IMR-90 (cell line): ENCODE measurements at regions not wholly inside any gene's neighbourhood (a gene's known extent, or its start where the extent isn't known, plus 50 kb on each side); places are given as distances from the start of the nearest gene placed in this dataset.

Source experiments
- ATAC-seq: fragments of 200-7000 bp; cut with Tn5 transposase; 2 replicates; pipeline ENCODE4 v1.9.1; 2020; ENCODE audit warnings: low read depth, mild to moderate bottlenecking, moderate library complexity
- BruUV-seq: library from RNA; stranded (reverse); fragments of 400-500 nt; replicated peaks from 2 replicates; lab custom pipeline; 2021; lab: Mats Ljungman, UMichigan
- CTCF ChIA-PET: fragments of 300-600 bp; formaldehyde crosslinking; extraction: SDS; loops from one replicate; lab custom pipeline; 2021; ENCODE audit warnings: antibody characterized with exemption; lab: Yijun Ruan, JAX
- POLR2A ChIA-PET: fragments of 300-600 bp; sonication (Branson Sonifier 250); formaldehyde crosslinking; loops from one replicate; lab custom pipeline; 2022; ENCODE audit warnings: antibody characterized with exemption; ENCODE audit not compliant: unreplicated experiment; lab: Charles Lee
- DNase-seq: peaks from one replicate; pipeline ENCODE4 v3.0.0; 2013
- H2AFZ ChIP-seq: replicated peaks from 2 replicates; pipeline ENCODE3; 2013; ENCODE audit warnings: low read length, mild to moderate bottlenecking; ENCODE audit not compliant: poor library complexity
- H2AK5ac ChIP-seq: 2 replicates; pipeline ENCODE4 v1.6.1; 2013; ENCODE audit warnings: low read depth, low read length, inconsistent platforms
- H2AK9ac ChIP-seq: replicated peaks from 2 replicates; pipeline ENCODE3; 2013; ENCODE audit warnings: mild to moderate bottlenecking, low read depth, low read length, moderate library complexity; ENCODE audit not compliant: poor library complexity
- H2BK120ac ChIP-seq: 2 replicates; pipeline ENCODE4 v1.6.1; 2013; ENCODE audit warnings: low read depth, low read length, inconsistent platforms
- H2BK15ac ChIP-seq: 3 replicates; pipeline ENCODE4 v1.6.1; 2013; ENCODE audit warnings: low read depth, low read length, inconsistent platforms
- H2BK20ac ChIP-seq: 2 replicates; pipeline ENCODE4 v1.6.1; 2013; ENCODE audit warnings: low read depth, mild to moderate bottlenecking, inconsistent platforms, low read length, moderate library complexity
- H2BK5ac ChIP-seq: 2 replicates; pipeline ENCODE4 v1.6.1; 2013; ENCODE audit warnings: mild to moderate bottlenecking, low read depth, low read length, inconsistent platforms; ENCODE audit not compliant: poor library complexity, severe bottlenecking
- H3K14ac ChIP-seq: replicated peaks from 2 replicates; pipeline ENCODE4 v1.6.1; 2013; ENCODE audit warnings: low read depth, low read length, inconsistent platforms
- H3K18ac ChIP-seq: 2 replicates; pipeline ENCODE4 v1.6.1; 2013; ENCODE audit warnings: low read depth, low read length, control low read depth
- H3K23ac ChIP-seq: 2 replicates; pipeline ENCODE4 v1.6.1; 2013; ENCODE audit warnings: low read depth, low read length, inconsistent platforms
- H3K27ac ChIP-seq: 2 replicates; pipeline ENCODE4 v1.5.1; 2013; ENCODE audit warnings: mild to moderate bottlenecking, control low read depth, low read length; ENCODE audit not compliant: insufficient read depth
- H3K27me3 ChIP-seq: 2 replicates; pipeline ENCODE4 v1.6.1; 2013; ENCODE audit warnings: low read length; ENCODE audit not compliant: control insufficient read depth, insufficient read depth
- H3K36me3 ChIP-seq: 2 replicates; pipeline ENCODE4 v1.6.1; 2013; ENCODE audit warnings: low read length, mixed read lengths; ENCODE audit not compliant: control insufficient read depth, insufficient read depth
- H3K4ac ChIP-seq: 2 replicates; pipeline ENCODE4 v1.6.1; 2013; ENCODE audit warnings: low read depth, low read length, inconsistent platforms
- H3K4me1 ChIP-seq: 2 replicates; pipeline ENCODE4 v1.6.1; 2013; ENCODE audit warnings: low read length, mixed read lengths; ENCODE audit not compliant: control insufficient read depth, insufficient read depth
- H3K4me2 ChIP-seq: 2 replicates; pipeline ENCODE4 v1.6.1; 2013; ENCODE audit warnings: low read depth, mild to moderate bottlenecking, control low read depth, low read length, moderate library complexity
- H3K4me3 ChIP-seq: 2 replicates; pipeline ENCODE4 v1.5.1; 2013; ENCODE audit warnings: low read depth, mild to moderate bottlenecking, control low read depth, low read length, moderate library complexity; ENCODE audit not compliant: insufficient read depth
- H3K56ac ChIP-seq: 2 replicates; pipeline ENCODE4 v1.6.1; 2013; ENCODE audit warnings: low read length, inconsistent platforms; ENCODE audit not compliant: insufficient read depth; ENCODE audit errors: extremely low read depth
- H3K79me1 ChIP-seq, 2 experiments: 2 replicates each; pipeline ENCODE4 v1.6.1; 2013; ENCODE audit warnings: low read length in 2 of 2, inconsistent platforms in 1 of 2, low read depth in 1 of 2
- H3K9ac ChIP-seq: 2 replicates; pipeline ENCODE4 v1.6.1; 2013; ENCODE audit warnings: low read depth, low read length, control low read depth
- H3K9me1 ChIP-seq: 2 replicates; pipeline ENCODE4 v1.6.1; 2013; ENCODE audit warnings: low read length, inconsistent platforms; ENCODE audit not compliant: insufficient read depth
- H3K9me3 ChIP-seq: 2 replicates; pipeline ENCODE4 v1.6.1; 2013; ENCODE audit warnings: low read length; ENCODE audit not compliant: control insufficient read depth, insufficient read depth
- H4K20me1 ChIP-seq: 2 replicates; pipeline ENCODE4 v1.6.1; 2013; ENCODE audit warnings: low read length, inconsistent platforms; ENCODE audit not compliant: insufficient read depth
- H4K5ac ChIP-seq: 2 replicates; pipeline ENCODE4 v1.6.1; 2013; ENCODE audit warnings: mild to moderate bottlenecking, low read depth, low read length, control low read depth
- H4K8ac ChIP-seq, 2 experiments: 2 replicates each; pipeline ENCODE4 v1.6.1; 2013; ENCODE audit warnings: low read depth in 2 of 2, low read length in 2 of 2, control low read depth in 1 of 2, inconsistent platforms in 1 of 2
- H4K91ac ChIP-seq: 2 replicates; pipeline ENCODE4 v1.6.1; 2013; ENCODE audit warnings: low read depth, low read length, inconsistent platforms; ENCODE audit not compliant: insufficient read depth
- BHLHE40 ChIP-seq: fragments of 150-350 bp; IDR thresholded peaks from 2 replicates; pipeline ENCODE4 v1.6.1; 2016; ENCODE audit warnings: mild to moderate bottlenecking, low read depth, low read length
- CHD1 ChIP-seq: IDR thresholded peaks from 2 replicates; pipeline ENCODE4 v1.6.1; 2012; ENCODE audit warnings: low read depth, low read length, improper control_type of control experiment
- MAFK ChIP-seq: IDR thresholded peaks from 2 replicates; pipeline ENCODE4 v1.6.1; 2012; ENCODE audit warnings: low read depth, low read length, improper control_type of control experiment
- MAZ ChIP-seq: IDR thresholded peaks from 2 replicates; pipeline ENCODE4 v1.6.1; 2012; ENCODE audit warnings: low read depth, mild to moderate bottlenecking, low read length, improper control_type of control experiment, moderate library complexity, borderline replicate concordance
- MXI1 ChIP-seq: IDR thresholded peaks from 2 replicates; pipeline ENCODE4 v1.6.1; 2012; ENCODE audit warnings: low read depth, mild to moderate bottlenecking, low read length, moderate library complexity, borderline replicate concordance
- NFE2L2 ChIP-seq: fragments of 150-350 bp; IDR thresholded peaks from 2 replicates; pipeline ENCODE4 v1.6.1; 2016; ENCODE audit warnings: low read depth, mild to moderate bottlenecking, low read length
- POLR2A ChIP-seq: IDR thresholded peaks from 2 replicates; pipeline ENCODE4 v1.6.1; 2012; ENCODE audit warnings: mild to moderate bottlenecking, low read depth, low read length
- RAD21 ChIP-seq: IDR thresholded peaks from 2 replicates; pipeline ENCODE4 v1.6.1; 2012; ENCODE audit warnings: low read length, improper control_type of control experiment
- RFX5 ChIP-seq: IDR thresholded peaks from 2 replicates; pipeline ENCODE4 v1.8.0; 2012; ENCODE audit warnings: low read depth, mild to moderate bottlenecking, low read length, moderate library complexity
- SMC3 ChIP-seq: fragments of 150-350 bp; IDR thresholded peaks from 2 replicates; pipeline ENCODE4 v1.6.1; 2016; ENCODE audit warnings: low read depth, mild to moderate bottlenecking, antibody characterized with exemption, low read length, moderate library complexity
- USF2 ChIP-seq: fragments of 150-350 bp; IDR thresholded peaks from 2 replicates; pipeline ENCODE4 v1.6.1; 2017; ENCODE audit warnings: mild to moderate bottlenecking, antibody characterized with exemption, low read length, low read depth
- WGBS, 2 experiments: methylation state at CpG; one replicate each; pipeline versions ENCODE4 v1.1.5 to v1.1.7; 2013; ENCODE audit warnings: missing lambda C conversion rate in 2 of 2; ENCODE audit not compliant: insufficient read length in 1 of 2; ENCODE audit errors: extremely low coverage in 2 of 2; 5-methylcytosine and 5-hydroxymethylcytosine counted together
- dilution Hi-C: fragments of 300-500 bp; cut with HindIII; formaldehyde crosslinking; loops from one replicate; pipeline ENCODE4 v1.14.3; 2018; ENCODE audit warnings: low sequenced_read_pairs; ENCODE audit not compliant: unreplicated experiment
- in situ Hi-C: fragments of 300-500 bp; cut with MboI; formaldehyde crosslinking; loops from 3 replicates; pipeline ENCODE4 v1.14.3; 2019; ENCODE audit warnings: low sequenced_read_pairs, inconsistent platforms, mixed read lengths
- intact Hi-C: fragments of 100-400 bp; cut with micrococcal nuclease; formaldehyde crosslinking; loops from 2 replicates; pipeline ENCODE4 v1.10.0; 2022

GRCh38 chr1:88421997-88422396, 262.1 kb upstream of the PKN2 start:
- no peak overlapping the region for H3K4me3 ChIP-seq
- no peak overlapping the region for H2AFZ ChIP-seq
- dilution Hi-C loops (no loop called here), intact Hi-C loops (no loop called here), in situ Hi-C loops (no loop called here)
- no peaks in the 10 kb centered on the region for H3K36me3 ChIP-seq
- H3K27me3 ChIP-seq, result no peaks in the 10 kb centered on the region
- no peaks in the 10 kb centered on the region for H4K20me1 ChIP-seq
- H2BK20ac ChIP-seq, result no peak overlapping the region
- H4K5ac ChIP-seq, result no peak overlapping the region
- no peak overlapping the region for H3K27ac ChIP-seq
- H2AK5ac ChIP-seq, result no peak overlapping the region
- no peak overlapping the region for H3K14ac ChIP-seq
- no peaks in the 10 kb centered on the region for H3K79me1 ChIP-seq
- H3K4ac ChIP-seq, result no peak overlapping the region
- H3K4me1 ChIP-seq, result no peaks in the 10 kb centered on the region
- no peak overlapping the region for H3K4me2 ChIP-seq
- POLR2A ChIA-PET, result no interaction called here
- no peaks in the 10 kb centered on the region for H3K9me1 ChIP-seq
- BruUV-seq, result no TSS peak
- peaks cover 7% of the 10 kb centered on the region for H3K9me3 ChIP-seq
- H4K8ac ChIP-seq, result no peak overlapping the region
- CTCF ChIA-PET, result no interaction called here
- WGBS, 2 experiments, result no CpG with 5 or more reads among the region's 1 CpG
- no peak overlapping the region for H2BK15ac ChIP-seq
- ATAC-seq (no peak), DNase-seq (no peak)
- no peak overlapping the region for H2AK9ac ChIP-seq
- TF ChIP-seq RAD21 (no peak), MAZ (no peak), MXI1 (no peak), NFE2L2 (no peak), CHD1 (no peak), BHLHE40 (no peak), SMC3 (no peak), USF2 (no peak), POLR2A (no peak), MAFK (no peak), RFX5 (no peak)
- no peak overlapping the region for H2BK5ac ChIP-seq
- H3K56ac ChIP-seq, result no peak overlapping the region
- no peak overlapping the region for H4K91ac ChIP-seq
- no peak overlapping the region for H3K9ac ChIP-seq
- H3K23ac ChIP-seq, result no peak overlapping the region
- no peak overlapping the region for H2BK120ac ChIP-seq
- no peak overlapping the region for H3K18ac ChIP-seq
